Dedifferentiated amniotic fluid mesenchymal stem cell (primary cell): ENCODE measurements at regions not wholly inside any gene's neighbourhood (a gene's known extent, or its start where the extent isn't known, plus 50 kb on each side); places are given as distances from the start of the nearest gene placed in this dataset.
"Not testable (repeated sequence)": the region's sequence is repeated elsewhere in the genome, so short reads cannot be mapped to it uniquely, and the experiment has no call there.

Experiments used
- DNase-seq: peaks from one replicate; pipeline ENCODE4 v3.0.0-alpha.2; 2016; ENCODE audit errors: extremely low spot score

GRCh38 chr2:144125751-144126150 is 394.2 kb downstream of the ZEB2 start:
- DNase-seq: no peak

GRCh38 chr2:144124882-144125281 is 395.0 kb downstream of the ZEB2 start:
- no peak for DNase-seq

GRCh38 chr2:144120487-144120886 is 399.4 kb downstream of the ZEB2 start:
- DNase-seq: no peak

- DNase-seq: no peak
Observed at GRCh38 chr2:144117086-144117485, 402.8 kb downstream of the ZEB2 start.

- peak; percentile 17 for DNase-seq
Observed at GRCh38 chr2:144115739-144116291, 404.1 kb downstream of the ZEB2 start.

- DNase-seq: no peak
Observed at GRCh38 chr2:144114760-144115159, 405.2 kb downstream of the ZEB2 start.

GRCh38 chr2:144111437-144111836 is 408.5 kb downstream of the ZEB2 start:
- DNase-seq: peak; percentile 75

- not testable (repeated sequence) for DNase-seq
Observed at GRCh38 chr2:144106104-144106503, 413.8 kb downstream of the ZEB2 start.

GRCh38 chr2:144102386-144102785 is 417.5 kb downstream of the ZEB2 start:
- no peak for DNase-seq

GRCh38 chr2:144099780-144100377 is 420.0 kb downstream of the ZEB2 start:
- peak; percentile 68 for DNase-seq

GRCh38 chr2:144099340-144099739 is 420.6 kb downstream of the ZEB2 start:
- DNase-seq: no peak

GRCh38 chr2:144097440-144098225 is 422.3 kb downstream of the ZEB2 start:
- no peak for DNase-seq

GRCh38 chr2:144096531-144096930 is 423.4 kb downstream of the ZEB2 start:
- no peak for DNase-seq

GRCh38 chr2:144094408-144095151 is 425.3 kb downstream of the ZEB2 start:
- no peak for DNase-seq

- DNase-seq: no peak
Observed at GRCh38 chr2:144091622-144092021, 428.3 kb downstream of the ZEB2 start.

GRCh38 chr2:144088863-144089262 is 431.1 kb downstream of the ZEB2 start:
- no peak for DNase-seq

GRCh38 chr2:144086965-144087364 is 433.0 kb downstream of the ZEB2 start:
- DNase-seq: no peak

GRCh38 chr2:144085016-144085415 is 434.9 kb downstream of the ZEB2 start:
- no peak for DNase-seq

- DNase-seq: peak; percentile 63
Observed at GRCh38 chr2:144084114-144084661, 435.7 kb downstream of the ZEB2 start.

- peak; percentile 51 for DNase-seq
Observed at GRCh38 chr2:144083211-144083610, 436.7 kb downstream of the ZEB2 start.

GRCh38 chr2:144082777-144083176 is 437.1 kb downstream of the ZEB2 start:
- no peak for DNase-seq

GRCh38 chr2:144082327-144082726 is 437.6 kb downstream of the ZEB2 start:
- no peak for DNase-seq
